HEK293 (cell line): ENCODE measurements at regions not wholly inside any gene's neighbourhood (a gene's known extent, or its start where the extent isn't known, plus 50 kb on each side); places are given as distances from the start of the nearest gene placed in this dataset.

ENCODE experiments used
- GLI4 ChIP-seq: fragments of 450-650 bp; formaldehyde crosslinking; IDR thresholded peaks from 2 replicates; pipeline ENCODE4 v1.5.1; 2016; ENCODE audit warnings: missing biosample characterization, missing genetic modification characterization
- PBX3 ChIP-seq: sonication (generic); formaldehyde crosslinking; IDR thresholded peaks from 2 replicates; pipeline ENCODE4 v1.8.1; 2022; ENCODE audit warnings: mild to moderate bottlenecking, moderate library complexity, missing genetic modification reagents
- YY1 ChIP-seq: fragments of 450-650 bp; formaldehyde crosslinking; IDR thresholded peaks from 2 replicates; pipeline ENCODE4 v1.5.1; 2018; ENCODE audit warnings: missing biosample characterization, missing genetic modification characterization
- ZNF530 ChIP-seq: fragments of 450-650 bp; formaldehyde crosslinking; IDR thresholded peaks from 2 replicates; pipeline ENCODE4 v1.5.1; 2016; ENCODE audit warnings: low read depth, missing biosample characterization, missing genetic modification characterization
- ZNF843 ChIP-seq: fragments of 450-650 bp; formaldehyde crosslinking; IDR thresholded peaks from 2 replicates; pipeline ENCODE4 v1.5.1; 2016; ENCODE audit warnings: missing biosample characterization, missing genetic modification characterization
- TF ChIP-seq, protein P1 (sequence below): fragments of 450-650 bp; formaldehyde crosslinking; IDR thresholded peaks from 2 replicates; pipeline ENCODE4 v1.5.1; 2016; ENCODE audit warnings: missing biosample characterization, missing genetic modification characterization

DNA sequence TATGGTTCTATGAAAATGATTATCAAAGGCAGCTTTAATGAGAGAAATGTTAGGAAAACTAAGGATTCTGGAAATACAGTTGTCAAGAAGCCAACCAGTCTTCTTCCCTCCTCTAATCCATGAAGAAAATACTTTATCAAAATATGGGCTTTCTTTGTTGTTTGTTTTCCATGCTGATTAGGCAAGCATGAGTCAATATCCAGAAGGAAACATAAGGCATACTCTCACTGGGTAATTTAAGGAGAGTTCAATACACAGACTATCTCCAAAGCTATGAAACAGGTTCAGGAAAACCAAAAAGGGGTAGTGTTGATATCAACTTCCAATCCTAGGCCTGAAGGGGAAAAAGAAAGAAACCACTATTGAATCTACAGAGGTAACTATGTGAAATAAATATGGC is 68.7 kb upstream of the CMC1 start:
- TF ChIP-seq, protein P1, sequence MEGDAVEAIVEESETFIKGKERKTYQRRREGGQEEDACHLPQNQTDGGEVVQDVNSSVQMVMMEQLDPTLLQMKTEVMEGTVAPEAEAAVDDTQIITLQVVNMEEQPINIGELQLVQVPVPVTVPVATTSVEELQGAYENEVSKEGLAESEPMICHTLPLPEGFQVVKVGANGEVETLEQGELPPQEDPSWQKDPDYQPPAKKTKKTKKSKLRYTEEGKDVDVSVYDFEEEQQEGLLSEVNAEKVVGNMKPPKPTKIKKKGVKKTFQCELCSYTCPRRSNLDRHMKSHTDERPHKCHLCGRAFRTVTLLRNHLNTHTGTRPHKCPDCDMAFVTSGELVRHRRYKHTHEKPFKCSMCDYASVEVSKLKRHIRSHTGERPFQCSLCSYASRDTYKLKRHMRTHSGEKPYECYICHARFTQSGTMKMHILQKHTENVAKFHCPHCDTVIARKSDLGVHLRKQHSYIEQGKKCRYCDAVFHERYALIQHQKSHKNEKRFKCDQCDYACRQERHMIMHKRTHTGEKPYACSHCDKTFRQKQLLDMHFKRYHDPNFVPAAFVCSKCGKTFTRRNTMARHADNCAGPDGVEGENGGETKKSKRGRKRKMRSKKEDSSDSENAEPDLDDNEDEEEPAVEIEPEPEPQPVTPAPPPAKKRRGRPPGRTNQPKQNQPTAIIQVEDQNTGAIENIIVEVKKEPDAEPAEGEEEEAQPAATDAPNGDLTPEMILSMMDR (tag by site-specific recombination): no peak
- TF ChIP-seq GLI4 (tag by site-specific recombination) (no peak), ZNF530 (tag by site-specific recombination) (no peak), ZNF843 (tag by site-specific recombination) (no peak), PBX3 (no peak), YY1 (no peak)
